Panc1 (cell line): ENCODE measurements at regions not wholly inside any gene's neighbourhood (a gene's known extent, or its start where the extent isn't known, plus 50 kb on each side); places are given as distances from the start of the nearest gene placed in this dataset.

Experiments
- ATAC-seq: fragments of 200-7000 bp; cut with Tn5 transposase; 2 replicates; pipeline ENCODE4 v1.9.1; 2020; ENCODE audit warnings: mild to moderate bottlenecking, moderate library complexity
- BruUV-seq: library from RNA; stranded (reverse); fragments of 400-500 nt; replicated peaks from 2 replicates; lab custom pipeline; 2021; lab: Mats Ljungman, UMichigan
- CTCF ChIA-PET: fragments of 300-600 bp; sonication (Branson Sonifier 250); formaldehyde crosslinking; loops from one replicate; lab custom pipeline; 2022; ENCODE audit warnings: antibody characterized with exemption; lab: Charles Lee
- POLR2A ChIA-PET: fragments of 300-600 bp; sonication (Branson Sonifier 250); formaldehyde crosslinking; loops from one replicate; lab custom pipeline; 2022; ENCODE audit warnings: antibody characterized with exemption; lab: Charles Lee
- DNase-seq: peaks from one replicate; pipeline ENCODE4 v3.0.0-alpha.2; 2010; ENCODE audit warnings: low read depth, low spot score
- H3K27ac ChIP-seq: 2 replicates; pipeline ENCODE4 v1.5.1; 2011; ENCODE audit warnings: mild to moderate bottlenecking, low read length, inconsistent platforms
- H3K27me3 ChIP-seq: fragments of 200-500 bp; sonication (Bioruptor generic); 2 replicates; pipeline ENCODE4 v1.6.0; 2014; ENCODE audit warnings: low read length, inconsistent platforms; ENCODE audit not compliant: control insufficient read depth, insufficient read depth
- H3K36me3 ChIP-seq: fragments of 200-500 bp; sonication (Bioruptor generic); 2 replicates; pipeline ENCODE4 v1.5.1; 2014; ENCODE audit warnings: inconsistent platforms, mild to moderate bottlenecking, low read length, moderate library complexity; ENCODE audit not compliant: control insufficient read depth, insufficient read depth
- H3K4me1 ChIP-seq: 2 replicates; pipeline ENCODE4 v1.5.1; 2011; ENCODE audit warnings: inconsistent platforms, mild to moderate bottlenecking, low read length, moderate library complexity; ENCODE audit not compliant: control insufficient read depth, insufficient read depth
- H3K4me3 ChIP-seq, 2 experiments: 2 replicates each; pipeline ENCODE4 v1.5.1; 2011 to 2012; ENCODE audit warnings: low read depth in 2 of 2, low read length in 2 of 2, mild to moderate bottlenecking in 2 of 2, inconsistent platforms in 1 of 2, moderate library complexity in 1 of 2
- H3K9me3 ChIP-seq: fragments of 200-500 bp; sonication (Bioruptor generic); 2 replicates; pipeline ENCODE4 v1.5.1; 2014; ENCODE audit warnings: low read depth, mild to moderate bottlenecking, inconsistent platforms, low read length, moderate library complexity; ENCODE audit not compliant: control insufficient read depth, insufficient read depth
- CTCF ChIP-seq: fragments of 450-650 bp; IDR thresholded peaks from 2 replicates; pipeline ENCODE4 v1.5.1; 2017; ENCODE audit warnings: mild to moderate bottlenecking
- POLR2AphosphoS5 ChIP-seq: IDR thresholded peaks from 2 replicates; pipeline ENCODE4 v1.6.1; 2012; ENCODE audit warnings: mild to moderate bottlenecking, low read depth, low read length, moderate library complexity
- REST ChIP-seq, 2 experiments: IDR thresholded peaks; 2 replicates each; pipeline ENCODE4 v1.6.1; 2011 to 2012; ENCODE audit warnings: low read depth in 2 of 2, control low read depth in 1 of 2, low read length in 1 of 2, mild to moderate bottlenecking in 1 of 2, moderate library complexity in 1 of 2; ENCODE audit not compliant: insufficient read depth in 1 of 2
- SIN3A ChIP-seq: IDR thresholded peaks from 2 replicates; pipeline ENCODE4 v1.6.1; 2012; ENCODE audit warnings: low read depth, mild to moderate bottlenecking, low read length, moderate library complexity, borderline replicate concordance; ENCODE audit not compliant: insufficient read depth
- TCF7L2 ChIP-seq: IDR thresholded peaks from 2 replicates; pipeline ENCODE4 v1.6.1; 2011; ENCODE audit warnings: mild to moderate bottlenecking, low read depth, low read length, inconsistent platforms
- in situ Hi-C: cut with HindIII; loops from 2 replicates; pipeline ENCODE4 v1.10.0; 2016; ENCODE audit warnings: low sequenced_read_pairs, low pct_unique_long_range_greater_than_20kb
- intact Hi-C: fragments of 100-400 bp; cut with micrococcal nuclease; formaldehyde crosslinking; loops from one replicate; pipeline ENCODE4 v1.10.0; 2022; ENCODE audit not compliant: unreplicated experiment

- no peaks in the 10 kb centered on the region for H3K9me3 ChIP-seq
- ATAC-seq (no peak), DNase-seq (no peak)
- in situ Hi-C loops, result no loop called here
- H3K27ac ChIP-seq, result no peak overlapping the region
- BruUV-seq, result no TSS peak
- no peaks in the 10 kb centered on the region for H3K27me3 ChIP-seq
- ChIA-PET POLR2A (no interaction called here), CTCF (no interaction called here)
- no peaks in the 10 kb centered on the region for H3K4me1 ChIP-seq
- no peaks in the 10 kb centered on the region for H3K36me3 ChIP-seq
- TF ChIP-seq REST (IDR thresholded peaks at IDR 0.05; ENCODE audit: insufficient read depth in 1 of 2, low read depth in 2 of 2, low read length in 1 of 2), result no peak
- TF ChIP-seq CTCF, result no peak
- TF ChIP-seq POLR2AphosphoS5, result no peak
- no peak for TF ChIP-seq SIN3A
- no peak for TF ChIP-seq TCF7L2
- H3K4me3 ChIP-seq, result no peak overlapping the region
- intact Hi-C loops, result no loop called here
These were observed 244.2 kb upstream of the RGPD4 start for GRCh38 chr2:107582487-107582886.

GRCh38 chr2:107584577-107584976, 242.1 kb upstream of the RGPD4 start:
- POLR2A ChIA-PET, result no interaction called here
- intact Hi-C loops (no loop called here), in situ Hi-C loops (no loop called here)
- Histone ChIP-seq H3K27ac (no peak overlapping the region), H3K27me3 (no peaks in the 10 kb centered on the region), H3K4me3 (no peak overlapping the region), H3K4me1 (no peaks in the 10 kb centered on the region), H3K9me3 (no peaks in the 10 kb centered on the region), H3K36me3 (no peaks in the 10 kb centered on the region)
- TF ChIP-seq CTCF, result no peak
- no peak for ATAC-seq
- no peak for DNase-seq
- CTCF ChIA-PET, result no interaction called here
- BruUV-seq, result no TSS peak

- Histone ChIP-seq H3K27ac (no peak overlapping the region), H3K4me3 (no peak overlapping the region), H3K9me3 (no peaks in the 10 kb centered on the region), H3K4me1 (no peaks in the 10 kb centered on the region), H3K36me3 (no peaks in the 10 kb centered on the region), H3K27me3 (no peaks in the 10 kb centered on the region)
- intact Hi-C loops, result no loop called here
- ATAC-seq (no peak), DNase-seq (no peak)
- POLR2A ChIA-PET, result no interaction called here
- in situ Hi-C loops, result no loop called here
- TF ChIP-seq REST (IDR thresholded peaks at IDR 0.05; ENCODE audit: insufficient read depth in 1 of 2, low read depth in 2 of 2, low read length in 1 of 2) (no peak), SIN3A (no peak), TCF7L2 (no peak), CTCF (no peak), POLR2AphosphoS5 (no peak)
- BruUV-seq, result no TSS peak
- CTCF ChIA-PET, result no interaction called here
These were observed 240.8 kb upstream of the RGPD4 start for GRCh38 chr2:107585851-107586250.
